ENCODE measurements at regions not wholly inside any gene's neighbourhood (a gene's known extent, or its start where the extent isn't known, plus 50 kb on each side); places are given as distances from the start of the nearest gene placed in this dataset.

GRCh38 chr2:145423809-145424208 is 903.9 kb upstream of the ZEB2 start:
- Mint-ChIP-seq H3K4me1 (ENCODE audit: low read depth) (no peaks in the 10 kb centered on the region), H3K4me3 (no peak overlapping the region), H3K9me3 (ENCODE audit: low read depth) (peaks cover 23% of the 10 kb centered on the region), H3K27me3 (peaks cover 3% of the 10 kb centered on the region), H3K36me3 (peaks cover 2% of the 10 kb centered on the region), H3K27ac (no peak overlapping the region)

GRCh38 chr2:145422576-145422975 is 902.7 kb upstream of the ZEB2 start:
- peaks cover 2% of the 10 kb centered on the region for H3K36me3 Mint-ChIP-seq
- H3K27me3 Mint-ChIP-seq, result peaks cover 3% of the 10 kb centered on the region
- H3K9me3 Mint-ChIP-seq (ENCODE audit: low read depth), result peaks cover 23% of the 10 kb centered on the region
- no peak overlapping the region for H3K4me3 Mint-ChIP-seq
- H3K27ac Mint-ChIP-seq, result no peak overlapping the region
- H3K4me1 Mint-ChIP-seq (ENCODE audit: low read depth), result no peaks in the 10 kb centered on the region

GRCh38 chr2:145421841-145422240 is 901.9 kb upstream of the ZEB2 start:
- H3K27ac Mint-ChIP-seq, result no peak overlapping the region
- no peak overlapping the region for H3K4me3 Mint-ChIP-seq
- peaks cover 23% of the 10 kb centered on the region for H3K9me3 Mint-ChIP-seq (ENCODE audit: low read depth)
- H3K27me3 Mint-ChIP-seq, result peaks cover 3% of the 10 kb centered on the region
- H3K4me1 Mint-ChIP-seq (ENCODE audit: low read depth), result no peaks in the 10 kb centered on the region
- peaks cover 2% of the 10 kb centered on the region for H3K36me3 Mint-ChIP-seq

GRCh38 chr2:145416640-145417039 is 896.7 kb upstream of the ZEB2 start:
- Mint-ChIP-seq H3K4me1 (ENCODE audit: low read depth) (peaks cover 4% of the 10 kb centered on the region), H3K9me3 (ENCODE audit: low read depth) (peaks cover 14% of the 10 kb centered on the region), H3K27ac (no peak overlapping the region), H3K4me3 (no peak overlapping the region), H3K36me3 (no peaks in the 10 kb centered on the region), H3K27me3 (peaks cover 4% of the 10 kb centered on the region)

GRCh38 chr2:145415151-145415550 is 895.2 kb upstream of the ZEB2 start:
- Mint-ChIP-seq H3K27me3 (peaks cover 1% of the 10 kb centered on the region), H3K4me3 (no peak overlapping the region), H3K4me1 (ENCODE audit: low read depth) (peaks cover 18% of the 10 kb centered on the region), H3K27ac (no peak overlapping the region), H3K36me3 (no peaks in the 10 kb centered on the region), H3K9me3 (ENCODE audit: low read depth) (peaks cover 6% of the 10 kb centered on the region)

- no peaks in the 10 kb centered on the region for H3K36me3 Mint-ChIP-seq
- no peak overlapping the region for H3K27ac Mint-ChIP-seq
- H3K4me1 Mint-ChIP-seq (ENCODE audit: low read depth), result peaks cover 18% of the 10 kb centered on the region
- no peak overlapping the region for H3K4me3 Mint-ChIP-seq
- peaks cover 4% of the 10 kb centered on the region for H3K27me3 Mint-ChIP-seq
- no peaks in the 10 kb centered on the region for H3K9me3 Mint-ChIP-seq (ENCODE audit: low read depth)
Observed at GRCh38 chr2:145413261-145414030, 893.5 kb upstream of the ZEB2 start.

- Mint-ChIP-seq H3K4me1 (ENCODE audit: low read depth) (peaks cover 18% of the 10 kb centered on the region), H3K4me3 (no peak overlapping the region), H3K36me3 (no peaks in the 10 kb centered on the region), H3K27ac (no peak overlapping the region), H3K9me3 (ENCODE audit: low read depth) (no peaks in the 10 kb centered on the region), H3K27me3 (peaks cover 4% of the 10 kb centered on the region)
Observed at GRCh38 chr2:145412155-145412554, 892.2 kb upstream of the ZEB2 start.

GRCh38 chr2:145411493-145411892 is 891.6 kb upstream of the ZEB2 start:
- H3K27me3 Mint-ChIP-seq, result peaks cover 4% of the 10 kb centered on the region
- H3K4me3 Mint-ChIP-seq, result no peak overlapping the region
- H3K36me3 Mint-ChIP-seq, result no peaks in the 10 kb centered on the region
- no peaks in the 10 kb centered on the region for H3K9me3 Mint-ChIP-seq (ENCODE audit: low read depth)
- peaks cover 18% of the 10 kb centered on the region for H3K4me1 Mint-ChIP-seq (ENCODE audit: low read depth)
- no peak overlapping the region for H3K27ac Mint-ChIP-seq

GRCh38 chr2:145410086-145410485 is 890.2 kb upstream of the ZEB2 start:
- Mint-ChIP-seq H3K4me3 (no peak overlapping the region), H3K27me3 (peaks cover 5% of the 10 kb centered on the region)

GRCh38 chr2:145408980-145409379 is 889.1 kb upstream of the ZEB2 start:
- Mint-ChIP-seq H3K4me3 (no peak overlapping the region), H3K9me3 (ENCODE audit: low read depth) (no peaks in the 10 kb centered on the region), H3K36me3 (no peaks in the 10 kb centered on the region), H3K27me3 (peaks cover 5% of the 10 kb centered on the region), H3K27ac (no peak overlapping the region), H3K4me1 (ENCODE audit: low read depth) (peaks cover 18% of the 10 kb centered on the region)

More at GRCh38 chr2:145410086-145410485, 890.2 kb upstream of the ZEB2 start:
- peaks cover 18% of the 10 kb centered on the region for H3K4me1 Mint-ChIP-seq (ENCODE audit: low read depth)
- H3K9me3 Mint-ChIP-seq (ENCODE audit: low read depth), result no peaks in the 10 kb centered on the region
- no peak overlapping the region for H3K27ac Mint-ChIP-seq
- H3K36me3 Mint-ChIP-seq, result no peaks in the 10 kb centered on the region

GRCh38 chr2:145404690-145405089 is 884.8 kb upstream of the ZEB2 start:
- H3K36me3 Mint-ChIP-seq, result no peaks in the 10 kb centered on the region

GRCh38 chr2:145402706-145403277 is 882.9 kb upstream of the ZEB2 start:
- H3K9me3 Mint-ChIP-seq (ENCODE audit: low read depth), result no peaks in the 10 kb centered on the region
- no peak overlapping the region for H3K27ac Mint-ChIP-seq
- no peaks in the 10 kb centered on the region for H3K36me3 Mint-ChIP-seq
- no peaks in the 10 kb centered on the region for H3K4me1 Mint-ChIP-seq (ENCODE audit: low read depth)
- H3K27me3 Mint-ChIP-seq, result peaks cover 2% of the 10 kb centered on the region
- H3K4me3 Mint-ChIP-seq, result no peak overlapping the region

More at GRCh38 chr2:145404690-145405089, 884.8 kb upstream of the ZEB2 start:
- H3K4me3 Mint-ChIP-seq, result no peak overlapping the region
- H3K9me3 Mint-ChIP-seq (ENCODE audit: low read depth), result no peaks in the 10 kb centered on the region
- peaks cover 5% of the 10 kb centered on the region for H3K27me3 Mint-ChIP-seq
- no peak overlapping the region for H3K27ac Mint-ChIP-seq
- H3K4me1 Mint-ChIP-seq (ENCODE audit: low read depth), result no peaks in the 10 kb centered on the region

- Mint-ChIP-seq H3K36me3 (no peaks in the 10 kb centered on the region), H3K27ac (no peak overlapping the region), H3K4me1 (ENCODE audit: low read depth) (no peaks in the 10 kb centered on the region), H3K9me3 (ENCODE audit: low read depth) (no peaks in the 10 kb centered on the region), H3K4me3 (no peak overlapping the region), H3K27me3 (peaks cover 2% of the 10 kb centered on the region)
Observed at GRCh38 chr2:145399131-145399530, 879.2 kb upstream of the ZEB2 start.

GRCh38 chr2:145394181-145394580 is 874.3 kb upstream of the ZEB2 start:
- Mint-ChIP-seq H3K27me3 (peaks cover 2% of the 10 kb centered on the region), H3K4me1 (ENCODE audit: low read depth) (no peaks in the 10 kb centered on the region)

GRCh38 chr2:145386973-145387372 is 867.1 kb upstream of the ZEB2 start:
- Mint-ChIP-seq H3K9me3 (ENCODE audit: low read depth) (peaks cover 4% of the 10 kb centered on the region), H3K27me3 (no peaks in the 10 kb centered on the region), H3K27ac (no peak overlapping the region), H3K4me1 (ENCODE audit: low read depth) (no peaks in the 10 kb centered on the region), H3K4me3 (no peak overlapping the region), H3K36me3 (no peaks in the 10 kb centered on the region)

More at GRCh38 chr2:145394181-145394580, 874.3 kb upstream of the ZEB2 start:
- no peak overlapping the region for H3K4me3 Mint-ChIP-seq
- no peaks in the 10 kb centered on the region for H3K36me3 Mint-ChIP-seq
- no peak overlapping the region for H3K27ac Mint-ChIP-seq
- peaks cover 4% of the 10 kb centered on the region for H3K9me3 Mint-ChIP-seq (ENCODE audit: low read depth)

GRCh38 chr2:145383961-145384360 is 864.0 kb upstream of the ZEB2 start:
- no peak overlapping the region for H3K27ac Mint-ChIP-seq
- no peaks in the 10 kb centered on the region for H3K9me3 Mint-ChIP-seq (ENCODE audit: low read depth)
- no peaks in the 10 kb centered on the region for H3K27me3 Mint-ChIP-seq
- H3K4me1 Mint-ChIP-seq (ENCODE audit: low read depth), result no peaks in the 10 kb centered on the region
- H3K36me3 Mint-ChIP-seq, result no peaks in the 10 kb centered on the region
- no peak overlapping the region for H3K4me3 Mint-ChIP-seq

All from activated naive CD8-positive, alpha-beta T cell (primary cell).